Testis (tissue), 2 donors: ENCODE measurements at regions not wholly inside any gene's neighbourhood (a gene's known extent, or its start where the extent isn't known, plus 50 kb on each side); places are given as distances from the start of the nearest gene placed in this dataset.

Experiments
- POLR2A ChIP-seq: fragments of 450-650 bp; IDR thresholded peaks from one replicate; pipeline ENCODE4 v1.6.1; 2017; ENCODE audit warnings: antibody characterized with exemption, mild to moderate bottlenecking, moderate library complexity
- TF ChIP-seq, protein P1 (sequence below), 3 experiments: fragments of 450-650 bp in 2 of 3; fragments of 200-600 bp in 1 of 3; sonication (generic) in 1 of 3; IDR thresholded peaks; one replicate each; pipeline ENCODE4 v1.5.1; 2016 to 2019; ENCODE audit warnings: antibody characterized with exemption in 3 of 3, mild to moderate bottlenecking in 2 of 3, moderate library complexity in 1 of 3

DNA sequence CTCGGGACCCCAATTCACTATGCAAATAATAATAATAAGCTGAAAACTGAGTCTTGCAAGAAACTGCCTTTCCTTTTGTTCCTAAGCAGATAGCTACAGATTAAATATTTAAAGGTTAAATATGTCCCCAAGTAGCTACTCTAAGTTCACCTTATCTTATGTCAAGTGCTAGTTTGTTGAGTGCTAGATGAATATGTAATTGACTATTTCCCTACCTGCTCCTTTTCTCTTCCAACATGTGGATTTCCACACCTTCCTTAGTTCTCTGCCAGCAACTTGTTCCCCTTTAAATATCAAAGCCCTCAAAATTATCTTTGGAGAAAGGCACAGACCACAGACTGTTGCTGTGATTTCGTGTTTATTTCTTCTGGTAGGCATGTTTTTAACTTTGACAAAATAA, 709.2 kb upstream of the SLITRK1 start:
- TF ChIP-seq POLR2A = no peak
- TF ChIP-seq, protein P1, sequence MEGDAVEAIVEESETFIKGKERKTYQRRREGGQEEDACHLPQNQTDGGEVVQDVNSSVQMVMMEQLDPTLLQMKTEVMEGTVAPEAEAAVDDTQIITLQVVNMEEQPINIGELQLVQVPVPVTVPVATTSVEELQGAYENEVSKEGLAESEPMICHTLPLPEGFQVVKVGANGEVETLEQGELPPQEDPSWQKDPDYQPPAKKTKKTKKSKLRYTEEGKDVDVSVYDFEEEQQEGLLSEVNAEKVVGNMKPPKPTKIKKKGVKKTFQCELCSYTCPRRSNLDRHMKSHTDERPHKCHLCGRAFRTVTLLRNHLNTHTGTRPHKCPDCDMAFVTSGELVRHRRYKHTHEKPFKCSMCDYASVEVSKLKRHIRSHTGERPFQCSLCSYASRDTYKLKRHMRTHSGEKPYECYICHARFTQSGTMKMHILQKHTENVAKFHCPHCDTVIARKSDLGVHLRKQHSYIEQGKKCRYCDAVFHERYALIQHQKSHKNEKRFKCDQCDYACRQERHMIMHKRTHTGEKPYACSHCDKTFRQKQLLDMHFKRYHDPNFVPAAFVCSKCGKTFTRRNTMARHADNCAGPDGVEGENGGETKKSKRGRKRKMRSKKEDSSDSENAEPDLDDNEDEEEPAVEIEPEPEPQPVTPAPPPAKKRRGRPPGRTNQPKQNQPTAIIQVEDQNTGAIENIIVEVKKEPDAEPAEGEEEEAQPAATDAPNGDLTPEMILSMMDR (IDR thresholded peaks at IDR 0.05) = no peak
